ENCODE measurements at regions not wholly inside any gene's neighbourhood (a gene's known extent, or its start where the extent isn't known, plus 50 kb on each side); places are given as distances from the start of the nearest gene placed in this dataset.

GRCh38 chr6:144578385-144579350, 293.5 kb downstream of the UTRN start (continued):
- no peak for TF ChIP-seq MTA3 (CRISPR knock-in tag; IDR thresholded peaks at IDR 0.05)
- TF ChIP-seq KAT7 (CRISPR knock-in tag; IDR thresholded peaks at IDR 0.05; ENCODE audit: borderline replicate concordance), result peak; percentile 62; the same call in 1 of the 2 replicates
- TF ChIP-seq ZBTB33 (CRISPR knock-in tag; IDR thresholded peaks at IDR 0.05), result peak; percentile 68; the same call in 1 of the 2 replicates
- TF ChIP-seq FOXP4 (CRISPR knock-in tag; IDR thresholded peaks at IDR 0.05), result peak; percentile 83
- peak; percentile 13; the same call in 1 of the 2 replicates for TF ChIP-seq LCORL (IDR thresholded peaks at IDR 0.05)
- TF ChIP-seq LCORL (CRISPR knock-in tag; IDR thresholded peaks at IDR 0.05), result peak; percentile 59; the same call in 1 of the 2 replicates
- peak; percentile 90; the same call in 1 of the 2 replicates for TF ChIP-seq TEF (CRISPR knock-in tag; IDR thresholded peaks at IDR 0.05)
- TF ChIP-seq ZNF260 (CRISPR knock-in tag; IDR thresholded peaks at IDR 0.05; ENCODE audit: borderline replicate concordance, low read depth), result no peak
- TF ChIP-seq ZNF614 (CRISPR knock-in tag; IDR thresholded peaks at IDR 0.05; ENCODE audit: borderline replicate concordance), result peak; percentile 54; the same call in 1 of the 2 replicates
- no peak; the same call in 1 of the 2 replicates for TF ChIP-seq ZNF556 (CRISPR knock-in tag; IDR thresholded peaks at IDR 0.05; ENCODE audit: borderline replicate concordance)
- TF ChIP-seq ZNF160 (CRISPR knock-in tag; IDR thresholded peaks at IDR 0.05), result no peak
- no peak for TF ChIP-seq ZNF367 (CRISPR knock-in tag; IDR thresholded peaks at IDR 0.05; ENCODE audit: borderline replicate concordance)
- TF ChIP-seq AHDC1 (CRISPR knock-in tag; IDR thresholded peaks at IDR 0.05; ENCODE audit: borderline replicate concordance), result peak; percentile 98
- peak; percentile 82 for TF ChIP-seq TRIM24 (CRISPR knock-in tag; IDR thresholded peaks at IDR 0.05)
- no peak for TF ChIP-seq PHF8 (CRISPR knock-in tag; IDR thresholded peaks at IDR 0.05)
- 0 out of 2 replicates have a peak, but pooled peaks have one; percentile 20 for TF ChIP-seq NR2C2 (CRISPR knock-in tag; IDR thresholded peaks at IDR 0.05; ENCODE audit: borderline replicate concordance)
- TF ChIP-seq ZNF652 (CRISPR knock-in tag; IDR thresholded peaks at IDR 0.05; ENCODE audit: borderline replicate concordance, low read depth), result peak; percentile 12; the same call in 1 of the 2 replicates
- peak; percentile 91 for TF ChIP-seq ZNF501 (CRISPR knock-in tag; IDR thresholded peaks at IDR 0.05)

Measured in HepG2 (cell line).